ENCODE measurements at regions not wholly inside any gene's neighbourhood (a gene's known extent, or its start where the extent isn't known, plus 50 kb on each side); places are given as distances from the start of the nearest gene placed in this dataset.

DNA sequence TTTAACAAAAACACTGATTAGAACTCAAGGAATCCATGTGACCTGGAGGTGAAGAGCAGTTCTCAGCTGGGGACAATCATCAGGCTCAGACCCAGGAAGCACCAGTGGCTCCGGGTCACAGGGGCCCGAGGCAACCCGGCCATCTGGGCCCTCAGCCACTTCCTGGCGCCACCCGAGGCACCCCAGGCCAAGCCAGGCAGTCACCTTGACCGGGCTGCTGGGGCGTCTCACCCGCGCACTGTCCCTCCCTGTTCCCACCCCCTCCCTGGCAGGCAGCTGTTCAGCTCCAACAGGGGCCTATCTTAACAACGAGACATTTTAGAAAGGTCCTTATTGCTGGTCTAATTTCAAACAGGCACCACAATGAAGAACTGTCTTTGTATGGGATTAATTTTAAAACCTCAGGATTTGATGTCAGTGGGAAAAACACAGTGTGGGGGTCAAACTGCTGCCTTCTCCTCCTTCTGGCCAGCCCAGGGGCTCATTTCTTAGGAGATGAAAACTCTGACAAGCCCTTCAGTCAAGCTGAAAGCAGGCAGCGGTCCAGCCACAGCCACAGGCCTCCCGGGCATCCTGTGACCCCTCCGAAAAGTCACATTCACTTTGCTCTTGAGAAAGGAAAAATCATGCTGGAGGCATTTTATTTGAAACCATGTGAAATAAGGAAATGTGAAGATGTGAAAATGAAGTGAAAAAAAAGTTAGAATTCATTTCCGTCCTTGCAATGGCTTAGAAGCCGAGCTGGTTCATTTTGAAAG, 83.3 kb downstream of the KCTD15 start:
- H4K20me1 ChIP-seq (ENCODE audit: control insufficient read depth, insufficient read depth, low read depth, low read length), result no peaks in the 10 kb centered on the region
- H3K4me2 ChIP-seq (ENCODE audit: low read length), result no peak overlapping the region
- no peaks in the 10 kb centered on the region for H3K36me3 ChIP-seq (ENCODE audit: control insufficient read depth, low read length)
- H3K79me2 ChIP-seq (ENCODE audit: control insufficient read depth, low read length), result no peaks in the 10 kb centered on the region
- H3K4me3 ChIP-seq (ENCODE audit: low read length), result no peak overlapping the region
- H3K9me2 ChIP-seq (replicated peaks; ENCODE audit: control insufficient read depth, low read length), result no peaks in the 10 kb centered on the region
- H3K4me1 ChIP-seq (ENCODE audit: control insufficient read depth, low read length), result no peaks in the 10 kb centered on the region
- no peaks in the 10 kb centered on the region for H3K27me3 ChIP-seq (ENCODE audit: control insufficient read depth, low read length)
- no peak for TF ChIP-seq EZH2phosphoT487 (IDR thresholded peaks at IDR 0.05; ENCODE audit: borderline replicate concordance, low read length)
- no peak for TF ChIP-seq CTCF (IDR thresholded peaks at IDR 0.05; ENCODE audit: low read depth, low read length, poor library complexity, severe bottlenecking)
- no peak overlapping the region for H3K27ac ChIP-seq (ENCODE audit: low read depth, low read length)
- no peaks in the 10 kb centered on the region for H3K9me3 ChIP-seq (ENCODE audit: control insufficient read depth, insufficient read depth, low read length)
- H3F3A ChIP-seq (ENCODE audit: control insufficient read depth, insufficient read depth), result no peaks in the 10 kb centered on the region

DNA sequence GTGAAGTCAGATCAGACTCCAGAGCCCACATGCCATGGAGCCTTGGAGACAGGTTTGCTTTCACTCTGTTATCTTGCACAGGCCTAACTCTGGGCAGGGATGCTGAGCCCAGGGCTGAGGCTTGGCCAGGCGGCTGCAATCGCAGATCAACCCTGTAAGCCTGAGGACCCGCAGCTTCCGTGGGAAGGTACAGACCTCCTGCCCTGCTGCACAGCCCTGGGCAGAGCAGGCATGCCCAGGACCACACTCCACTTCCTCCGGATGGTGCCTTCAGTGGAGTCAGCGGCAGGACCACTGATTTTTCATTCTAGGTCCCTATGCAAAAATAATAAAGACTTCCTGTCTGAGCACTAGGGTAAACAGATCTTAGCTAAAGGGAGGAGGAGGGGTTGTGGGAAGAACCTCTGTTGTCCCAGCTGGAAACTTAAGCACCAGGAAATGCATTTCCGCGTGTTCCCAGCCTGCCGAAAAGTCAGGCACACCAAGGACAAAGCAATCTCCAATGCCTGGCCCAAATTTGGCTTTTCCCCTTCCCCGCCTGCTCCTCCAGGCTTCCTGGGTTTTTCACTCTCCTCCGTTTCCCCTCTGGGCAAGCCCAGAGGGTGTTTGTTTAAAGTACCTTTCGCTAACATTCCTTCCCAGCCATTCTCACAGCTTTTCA, 87.3 kb downstream of the KCTD15 start:
- Histone ChIP-seq H3K4me3 (ENCODE audit: low read length) (no peak overlapping the region), H3K9me3 (ENCODE audit: control insufficient read depth, insufficient read depth, low read length) (no peaks in the 10 kb centered on the region), H3K27me3 (ENCODE audit: control insufficient read depth, low read length) (no peaks in the 10 kb centered on the region), H3F3A (ENCODE audit: control insufficient read depth, insufficient read depth) (no peaks in the 10 kb centered on the region), H3K79me2 (ENCODE audit: control insufficient read depth, low read length) (no peaks in the 10 kb centered on the region), H4K20me1 (ENCODE audit: control insufficient read depth, insufficient read depth, low read depth, low read length) (no peaks in the 10 kb centered on the region), H3K4me1 (ENCODE audit: control insufficient read depth, low read length) (no peaks in the 10 kb centered on the region), H3K27ac (ENCODE audit: low read depth, low read length) (no peak overlapping the region), H3K9me2 (replicated peaks; ENCODE audit: control insufficient read depth, low read length) (no peaks in the 10 kb centered on the region), H3K4me2 (ENCODE audit: low read length) (no peak overlapping the region), H3K36me3 (ENCODE audit: control insufficient read depth, low read length) (no peaks in the 10 kb centered on the region)
- TF ChIP-seq CTCF (IDR thresholded peaks at IDR 0.05; ENCODE audit: low read depth, low read length, poor library complexity, severe bottlenecking) (no peak), EZH2phosphoT487 (IDR thresholded peaks at IDR 0.05; ENCODE audit: borderline replicate concordance, low read length) (no peak)

DNA sequence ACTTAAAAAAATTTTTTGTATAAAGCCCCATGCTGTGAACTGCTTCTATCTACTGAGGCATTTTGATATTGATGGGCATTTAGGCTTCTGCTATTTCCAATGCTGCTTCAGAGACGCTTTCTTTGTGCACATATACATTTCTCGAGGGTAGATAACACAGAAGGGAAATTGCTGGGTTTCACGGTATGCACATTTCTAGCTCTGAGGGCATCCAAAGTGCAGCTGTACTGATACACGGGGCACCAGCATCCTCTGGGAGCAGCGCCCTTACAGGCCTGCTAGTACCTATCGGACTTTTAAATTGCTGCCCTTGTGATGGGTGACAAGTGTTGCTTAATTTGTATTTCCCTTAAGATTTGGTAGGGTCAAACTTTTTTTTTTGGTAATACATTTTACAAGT, 88.6 kb downstream of the KCTD15 start:
- Histone ChIP-seq H3K9me2 (replicated peaks; ENCODE audit: control insufficient read depth, low read length) (no peaks in the 10 kb centered on the region), H3K4me2 (ENCODE audit: low read length) (no peak overlapping the region), H3F3A (ENCODE audit: control insufficient read depth, insufficient read depth) (no peaks in the 10 kb centered on the region), H3K4me1 (ENCODE audit: control insufficient read depth, low read length) (no peaks in the 10 kb centered on the region), H3K36me3 (ENCODE audit: control insufficient read depth, low read length) (no peaks in the 10 kb centered on the region), H3K27me3 (ENCODE audit: control insufficient read depth, low read length) (no peaks in the 10 kb centered on the region), H3K79me2 (ENCODE audit: control insufficient read depth, low read length) (no peaks in the 10 kb centered on the region), H3K9me3 (ENCODE audit: control insufficient read depth, insufficient read depth, low read length) (no peaks in the 10 kb centered on the region), H4K20me1 (ENCODE audit: control insufficient read depth, insufficient read depth, low read depth, low read length) (no peaks in the 10 kb centered on the region), H3K27ac (ENCODE audit: low read depth, low read length) (no peak overlapping the region), H3K4me3 (ENCODE audit: low read length) (no peak overlapping the region)
- TF ChIP-seq CTCF (IDR thresholded peaks at IDR 0.05; ENCODE audit: low read depth, low read length, poor library complexity, severe bottlenecking), result no peak
- no peak for TF ChIP-seq EZH2phosphoT487 (IDR thresholded peaks at IDR 0.05; ENCODE audit: borderline replicate concordance, low read length)
